K562 (cell line): ENCODE measurements at regions not wholly inside any gene's neighbourhood (a gene's known extent, or its start where the extent isn't known, plus 50 kb on each side); places are given as distances from the start of the nearest gene placed in this dataset.

ENCODE experiments used
- ATAC-seq: fragments of 200-7000 bp; cut with Tn5 transposase; 3 replicates; pipeline ENCODE4 v1.9.1; 2020; ENCODE audit warnings: moderate library complexity
- BruUV-seq: library from RNA; stranded (reverse); fragments of 400-500 nt; replicated peaks from 2 replicates; lab custom pipeline; 2021; lab: Mats Ljungman, UMichigan
- CTCF ChIA-PET: fragments of 300-600 bp; formaldehyde crosslinking; extraction: SDS; loops from one replicate; lab custom pipeline; 2021; ENCODE audit warnings: low intra/inter-chr PET ratio; lab: Yijun Ruan, JAX
- POLR2A ChIA-PET: fragments of 300-600, 350-650 bp; sonication (Branson Sonifier 250); formaldehyde crosslinking; extraction: SDS; loops from one replicate; lab custom pipeline; 2021; ENCODE audit warnings: antibody characterized with exemption, inconsistent platforms; lab: Yijun Ruan, JAX
- DNase-seq, 4 experiments: peaks; one replicate each; pipeline versions ENCODE4 v3.0.0 to v3.0.0-alpha.2; 2011 to 2018; ENCODE audit warnings: low spot score in 3 of 4, mixed read lengths in 3 of 4; ENCODE audit errors: extremely low read depth in 1 of 4
- FAIRE-seq: peaks from 2 replicates; lab custom pipeline; 2011; peaks lifted over from hg19 to GRCh38; lab: Jason Lieb, UNC
- H2AFZ ChIP-seq: 2 replicates; pipeline ENCODE4 v1.6.0; 2011; ENCODE audit warnings: low read depth, low read length, control low read depth, inconsistent platforms
- H3K27ac ChIP-seq: fragments of 200-600 bp; 3 replicates; pipeline ENCODE4 v1.8.0; 2011; ENCODE audit warnings: low read depth, mild to moderate bottlenecking, control low read depth, inconsistent platforms, low read length, moderate library complexity, mixed read lengths; ENCODE audit errors: extremely low read depth
- H3K27me3 ChIP-seq, 2 experiments: fragments of 300-600 bp in 1 of 2; 2 replicates in 1 of 2; 3 replicates in 1 of 2; pipeline versions ENCODE4 v1.6.0 to v1.8.0; 2011; ENCODE audit warnings: inconsistent platforms in 2 of 2, low read length in 2 of 2, mild to moderate bottlenecking in 1 of 2, mixed read lengths in 1 of 2, moderate library complexity in 1 of 2; ENCODE audit not compliant: control insufficient read depth in 2 of 2, insufficient read depth in 2 of 2
- H3K36me3 ChIP-seq: fragments of 300-600 bp; 3 replicates; pipeline ENCODE4 v1.8.0; 2011; ENCODE audit warnings: mild to moderate bottlenecking, low read length, inconsistent platforms; ENCODE audit not compliant: control insufficient read depth, insufficient read depth
- H3K4me1 ChIP-seq, 2 experiments: fragments of 200-600 bp in 1 of 2; replicated peaks in 1 of 2; 2 replicates in 1 of 2; 3 replicates in 1 of 2; pipeline versions ENCODE4 v1.5.1 to v1.8.0; 2011; ENCODE audit warnings: inconsistent platforms in 2 of 2, low read length in 2 of 2, mild to moderate bottlenecking in 1 of 2, mixed read lengths in 1 of 2, moderate library complexity in 1 of 2; ENCODE audit not compliant: control insufficient read depth in 2 of 2, insufficient read depth in 2 of 2
- H3K4me2 ChIP-seq: 2 replicates; pipeline ENCODE4 v1.6.1; 2011; ENCODE audit warnings: low read length, control low read depth, inconsistent platforms, mixed read lengths; ENCODE audit not compliant: insufficient read depth
- H3K4me3 ChIP-seq: fragments of 200-600 bp; sonication (generic), shearing (Covaris generic); 2 replicates; pipeline ENCODE4 v1.5.1; 2016; ENCODE audit warnings: control low read depth, inconsistent platforms
- H3K79me2 ChIP-seq: fragments of 200-600 bp; 3 replicates; pipeline ENCODE4 v1.8.0; 2011; ENCODE audit warnings: low read length, inconsistent platforms; ENCODE audit not compliant: control insufficient read depth, insufficient read depth
- H3K9ac ChIP-seq, 2 experiments: 2 replicates each; pipeline versions ENCODE4 v1.6.0 to v1.6.1; 2011; ENCODE audit warnings: low read depth in 2 of 2, low read length in 2 of 2, control low read depth in 1 of 2, inconsistent platforms in 1 of 2, mild to moderate bottlenecking in 1 of 2, mixed read lengths in 1 of 2; ENCODE audit not compliant: insufficient read depth in 1 of 2
- H3K9me1 ChIP-seq: one replicate; pipeline ENCODE4 v1.6.0; 2011; ENCODE audit warnings: inconsistent platforms, mild to moderate bottlenecking, low read length, moderate library complexity; ENCODE audit not compliant: control insufficient read depth, insufficient read depth
- H3K9me3 ChIP-seq: replicated peaks from 2 replicates; pipeline ENCODE4 v1.5.1; 2011; ENCODE audit warnings: low read depth, low read length, inconsistent platforms; ENCODE audit not compliant: control insufficient read depth, insufficient read depth
- H4K20me1 ChIP-seq: replicated peaks from 2 replicates; pipeline ENCODE4 v1.6.1; 2011; ENCODE audit warnings: low read length, inconsistent platforms, mixed read lengths; ENCODE audit not compliant: control insufficient read depth, insufficient read depth
- ASH1L ChIP-seq: fragments of 450-650 bp; IDR thresholded peaks from 2 replicates; pipeline ENCODE4 v1.6.1; 2018; ENCODE audit warnings: borderline replicate concordance, mild to moderate bottlenecking, low read depth; ENCODE audit not compliant: partially characterized antibody
- CBFB ChIP-seq: sonication (generic); formaldehyde crosslinking; IDR thresholded peaks from 2 replicates; pipeline ENCODE4 v1.4.0; 2020; ENCODE audit warnings: mild to moderate bottlenecking, missing genetic modification reagents
- ETS2 ChIP-seq: IDR thresholded peaks from 2 replicates; pipeline ENCODE4 v1.6.1; 2016; ENCODE audit warnings: borderline replicate concordance, missing genetic modification characterization, mild to moderate bottlenecking, moderate library complexity, missing compliant biosample characterization; ENCODE audit not compliant: poor library complexity, severe bottlenecking
- ETV1 ChIP-seq: fragments of 450-650 bp; conservative IDR thresholded peaks from 2 replicates; pipeline ENCODE4 v1.6.1; 2016; ENCODE audit warnings: missing genetic modification characterization, control low read depth, low read depth, missing compliant biosample characterization
- LCOR ChIP-seq: sonication (generic); formaldehyde crosslinking; IDR thresholded peaks from 2 replicates; pipeline ENCODE4 v1.8.0; 2022; ENCODE audit warnings: mild to moderate bottlenecking, missing genetic modification reagents
- NFXL1 ChIP-seq: fragments of 450-650 bp; formaldehyde crosslinking; IDR thresholded peaks from 2 replicates; pipeline ENCODE4 v1.4.0; 2021; ENCODE audit warnings: mild to moderate bottlenecking
- NR2C1 ChIP-seq, 2 experiments: fragments of 450-650 bp; IDR thresholded peaks; 2 replicates each; pipeline ENCODE4 v1.6.1; 2017; ENCODE audit warnings: mild to moderate bottlenecking in 2 of 2, antibody characterized with exemption in 1 of 2, inconsistent platforms in 1 of 2, missing compliant biosample characterization in 1 of 2, missing genetic modification characterization in 1 of 2
- ZNF436 ChIP-seq: fragments of 250-450, 450-650 bp; sonication (Bioruptor Pico); formaldehyde crosslinking; IDR thresholded peaks from 2 replicates; pipeline ENCODE4 v1.7.0; 2020; ENCODE audit warnings: mild to moderate bottlenecking
- ZNF551 ChIP-seq: fragments of 250-450 bp; sonication (Bioruptor Pico); IDR thresholded peaks from 2 replicates; pipeline ENCODE4 v1.5.0; 2021; ENCODE audit warnings: mild to moderate bottlenecking, moderate library complexity
- WGBS: fragments of 100-300 bp; shearing (Covaris generic); methylation state at CpG from one replicate; pipeline ENCODE4 v1.1.6; 2016; ENCODE audit warnings: low coverage, mixed read lengths; ENCODE audit not compliant: insufficient coverage; ENCODE audit errors: missing lambda C conversion rate; 5-methylcytosine and 5-hydroxymethylcytosine counted together
- in situ Hi-C: fragments of 300-500 bp; cut with MboI; formaldehyde crosslinking; loops from 4 replicates; pipeline ENCODE4 v1.15.0; 2018; ENCODE audit warnings: inconsistent platforms, mixed read lengths
- intact Hi-C: fragments of 100-400 bp; cut with micrococcal nuclease; formaldehyde crosslinking; loops from 2 replicates; pipeline ENCODE4 v1.14.2; 2022
- TF ChIP-seq, protein P1 (sequence below), 2 experiments: fragments of 450-650 bp in 1 of 2; IDR thresholded peaks; 2 replicates each; pipeline ENCODE4 v1.6.1; 2011 to 2017; ENCODE audit warnings: low read depth in 2 of 2, antibody characterized with exemption in 1 of 2, borderline replicate concordance in 1 of 2, low read length in 1 of 2, mild to moderate bottlenecking in 1 of 2, mixed read lengths in 1 of 2; ENCODE audit not compliant: control insufficient read depth in 1 of 2
- TF ChIP-seq, protein P2 (sequence below): fragments of 450-650 bp; conservative IDR thresholded peaks from 2 replicates; pipeline ENCODE4 v1.6.1; 2016; ENCODE audit warnings: missing genetic modification characterization, low read depth, mild to moderate bottlenecking, control low read depth, missing compliant biosample characterization
- TF ChIP-seq, protein P3 (sequence below): sonication (generic); formaldehyde crosslinking; IDR thresholded peaks from 2 replicates; pipeline ENCODE4 v1.8.1; 2023; ENCODE audit warnings: mild to moderate bottlenecking, missing genetic modification reagents

DNA sequence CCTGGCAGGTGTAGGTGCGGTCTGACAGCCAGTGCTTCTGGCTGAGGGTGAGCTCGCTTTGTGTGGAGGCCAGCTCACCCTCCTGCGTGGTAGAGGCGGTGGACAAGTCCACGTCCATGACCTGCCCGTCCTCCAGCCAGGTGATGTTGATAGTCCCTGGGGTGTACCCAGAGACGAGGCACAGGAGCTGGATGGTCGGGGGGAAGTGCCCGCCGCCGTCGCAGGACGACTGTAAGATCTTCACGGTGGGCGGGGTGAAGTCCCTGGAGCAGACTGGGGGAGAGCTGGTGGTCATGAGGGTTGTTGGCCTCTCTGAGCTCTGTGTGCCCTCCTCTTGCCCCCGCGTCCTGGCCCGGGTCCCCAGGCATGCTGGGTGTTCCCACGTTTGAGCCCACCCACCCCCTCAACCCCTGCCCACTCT lies 74.6 kb downstream of the TMEM121 start:
- no peak overlapping the region for H2AFZ ChIP-seq
- H3K9ac ChIP-seq: 0 out of 4 replicates have a peak overlapping the region, but pooled peaks of 1 of the 2 experiments have one; percentile 26
- H3K79me2 ChIP-seq: no peaks in the 10 kb centered on the region
- H3K27ac ChIP-seq: no peak overlapping the region
- ChIA-PET CTCF (no interaction called here), POLR2A (no interaction called here)
- H3K9me3 ChIP-seq: no peaks in the 10 kb centered on the region
- H3K4me3 ChIP-seq: no peak overlapping the region
- H3K27me3 ChIP-seq: no peaks in the 10 kb centered on the region
- no peaks in the 10 kb centered on the region for H4K20me1 ChIP-seq
- intact Hi-C loops: no loop called here
- no peaks in the 10 kb centered on the region for H3K9me1 ChIP-seq
- FAIRE-seq (no peak), ATAC-seq (no peak), DNase-seq (no peak)
- no peak overlapping the region for H3K4me2 ChIP-seq
- no peaks in the 10 kb centered on the region for H3K36me3 ChIP-seq
- 54% methylated on average over 6 of the region's 19 CpGs for WGBS
- H3K4me1 ChIP-seq: peaks cover 6 to 34% of the 10 kb centered on the region in 2 experiments; a peak in 4 of 5 replicates
- in situ Hi-C loops: loop anchor here (5.0 kb wide), 1 partner anchor 121 kb away; no protein-coding TSS in a partner anchor
- no TSS peak for BruUV-seq
- TF ChIP-seq, protein P1, sequence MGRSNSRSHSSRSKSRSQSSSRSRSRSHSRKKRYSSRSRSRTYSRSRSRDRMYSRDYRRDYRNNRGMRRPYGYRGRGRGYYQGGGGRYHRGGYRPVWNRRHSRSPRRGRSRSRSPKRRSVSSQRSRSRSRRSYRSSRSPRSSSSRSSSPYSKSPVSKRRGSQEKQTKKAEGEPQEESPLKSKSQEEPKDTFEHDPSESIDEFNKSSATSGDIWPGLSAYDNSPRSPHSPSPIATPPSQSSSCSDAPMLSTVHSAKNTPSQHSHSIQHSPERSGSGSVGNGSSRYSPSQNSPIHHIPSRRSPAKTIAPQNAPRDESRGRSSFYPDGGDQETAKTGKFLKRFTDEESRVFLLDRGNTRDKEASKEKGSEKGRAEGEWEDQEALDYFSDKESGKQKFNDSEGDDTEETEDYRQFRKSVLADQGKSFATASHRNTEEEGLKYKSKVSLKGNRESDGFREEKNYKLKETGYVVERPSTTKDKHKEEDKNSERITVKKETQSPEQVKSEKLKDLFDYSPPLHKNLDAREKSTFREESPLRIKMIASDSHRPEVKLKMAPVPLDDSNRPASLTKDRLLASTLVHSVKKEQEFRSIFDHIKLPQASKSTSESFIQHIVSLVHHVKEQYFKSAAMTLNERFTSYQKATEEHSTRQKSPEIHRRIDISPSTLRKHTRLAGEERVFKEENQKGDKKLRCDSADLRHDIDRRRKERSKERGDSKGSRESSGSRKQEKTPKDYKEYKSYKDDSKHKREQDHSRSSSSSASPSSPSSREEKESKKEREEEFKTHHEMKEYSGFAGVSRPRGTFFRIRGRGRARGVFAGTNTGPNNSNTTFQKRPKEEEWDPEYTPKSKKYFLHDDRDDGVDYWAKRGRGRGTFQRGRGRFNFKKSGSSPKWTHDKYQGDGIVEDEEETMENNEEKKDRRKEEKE (IDR thresholded peaks at IDR 0.05; ENCODE audit: borderline replicate concordance in 1 of 2, control insufficient read depth in 1 of 2, low read depth in 2 of 2, low read length in 1 of 2): no peak
- no peak for TF ChIP-seq CBFB (CRISPR knock-in tag)
- TF ChIP-seq, protein P2, sequence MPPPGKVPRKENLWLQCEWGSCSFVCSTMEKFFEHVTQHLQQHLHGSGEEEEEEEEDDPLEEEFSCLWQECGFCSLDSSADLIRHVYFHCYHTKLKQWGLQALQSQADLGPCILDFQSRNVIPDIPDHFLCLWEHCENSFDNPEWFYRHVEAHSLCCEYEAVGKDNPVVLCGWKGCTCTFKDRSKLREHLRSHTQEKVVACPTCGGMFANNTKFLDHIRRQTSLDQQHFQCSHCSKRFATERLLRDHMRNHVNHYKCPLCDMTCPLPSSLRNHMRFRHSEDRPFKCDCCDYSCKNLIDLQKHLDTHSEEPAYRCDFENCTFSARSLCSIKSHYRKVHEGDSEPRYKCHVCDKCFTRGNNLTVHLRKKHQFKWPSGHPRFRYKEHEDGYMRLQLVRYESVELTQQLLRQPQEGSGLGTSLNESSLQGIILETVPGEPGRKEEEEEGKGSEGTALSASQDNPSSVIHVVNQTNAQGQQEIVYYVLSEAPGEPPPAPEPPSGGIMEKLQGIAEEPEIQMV (tag): no peak
- no peak for TF ChIP-seq ZNF436 (CRISPR knock-in tag)
- no peak for TF ChIP-seq LCOR
- TF ChIP-seq ETS2 (tag): no peak
- TF ChIP-seq ASH1L: no peak
- TF ChIP-seq ETV1 (tag): no peak
- TF ChIP-seq, protein P3, sequence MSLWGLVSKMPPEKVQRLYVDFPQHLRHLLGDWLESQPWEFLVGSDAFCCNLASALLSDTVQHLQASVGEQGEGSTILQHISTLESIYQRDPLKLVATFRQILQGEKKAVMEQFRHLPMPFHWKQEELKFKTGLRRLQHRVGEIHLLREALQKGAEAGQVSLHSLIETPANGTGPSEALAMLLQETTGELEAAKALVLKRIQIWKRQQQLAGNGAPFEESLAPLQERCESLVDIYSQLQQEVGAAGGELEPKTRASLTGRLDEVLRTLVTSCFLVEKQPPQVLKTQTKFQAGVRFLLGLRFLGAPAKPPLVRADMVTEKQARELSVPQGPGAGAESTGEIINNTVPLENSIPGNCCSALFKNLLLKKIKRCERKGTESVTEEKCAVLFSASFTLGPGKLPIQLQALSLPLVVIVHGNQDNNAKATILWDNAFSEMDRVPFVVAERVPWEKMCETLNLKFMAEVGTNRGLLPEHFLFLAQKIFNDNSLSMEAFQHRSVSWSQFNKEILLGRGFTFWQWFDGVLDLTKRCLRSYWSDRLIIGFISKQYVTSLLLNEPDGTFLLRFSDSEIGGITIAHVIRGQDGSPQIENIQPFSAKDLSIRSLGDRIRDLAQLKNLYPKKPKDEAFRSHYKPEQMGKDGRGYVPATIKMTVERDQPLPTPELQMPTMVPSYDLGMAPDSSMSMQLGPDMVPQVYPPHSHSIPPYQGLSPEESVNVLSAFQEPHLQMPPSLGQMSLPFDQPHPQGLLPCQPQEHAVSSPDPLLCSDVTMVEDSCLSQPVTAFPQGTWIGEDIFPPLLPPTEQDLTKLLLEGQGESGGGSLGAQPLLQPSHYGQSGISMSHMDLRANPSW (CRISPR knock-in tag): no peak
- TF ChIP-seq NFXL1 (CRISPR knock-in tag): no peak
- TF ChIP-seq ZNF551: no peak
- TF ChIP-seq NR2C1 (IDR thresholded peaks at IDR 0.05): no peak
- no peak for TF ChIP-seq NR2C1 (tag; IDR thresholded peaks at IDR 0.05)
